K562 (cell line): ENCODE measurements at regions not wholly inside any gene's neighbourhood (a gene's known extent, or its start where the extent isn't known, plus 50 kb on each side); places are given as distances from the start of the nearest gene placed in this dataset.
"Not testable (repeated sequence)": the region's sequence is repeated elsewhere in the genome, so short reads cannot be mapped to it uniquely, and the experiment has no call there.

Source experiments
- CREB1 ChIP-seq, 2 experiments: sonication (generic) in 1 of 2; formaldehyde crosslinking in 1 of 2; IDR thresholded peaks; 2 replicates each; pipeline versions ENCODE4 v1.6.1 to v1.8.0; 2012 to 2022; ENCODE audit warnings: inconsistent platforms in 1 of 2, mild to moderate bottlenecking in 1 of 2, missing genetic modification reagents in 1 of 2, moderate library complexity in 1 of 2
- CTCF ChIP-seq, 3 experiments: IDR thresholded peaks in 2 of 3; conservative IDR thresholded peaks in 1 of 3; 2 replicates each; pipeline ENCODE4 v1.5.1; 2011 to 2012; ENCODE audit warnings: low read length in 3 of 3, mild to moderate bottlenecking in 3 of 3, control low read depth in 2 of 3, improper control_type of control experiment in 1 of 3, inconsistent platforms in 1 of 3, low read depth in 1 of 3, mixed read lengths in 1 of 3, moderate library complexity in 1 of 3; ENCODE audit not compliant: insufficient read depth in 2 of 3
- EZH2 ChIP-seq: IDR thresholded peaks from 2 replicates; pipeline ENCODE4 v1.6.1; 2012; ENCODE audit warnings: low read depth, mild to moderate bottlenecking, inconsistent platforms, low read length, borderline replicate concordance
- KLF16 ChIP-seq: IDR thresholded peaks from 2 replicates; pipeline ENCODE4 v1.6.1; 2016; ENCODE audit warnings: antibody characterized with exemption
- POLR2A ChIP-seq: fragments of 450-650 bp; conservative IDR thresholded peaks from 2 replicates; pipeline ENCODE4 v1.6.1; 2016
- POLR3A ChIP-seq: IDR thresholded peaks from 2 replicates; pipeline ENCODE4 v1.6.1; 2011; ENCODE audit warnings: borderline replicate concordance, mild to moderate bottlenecking, moderate library complexity; ENCODE audit not compliant: insufficient read length, insufficient read depth; ENCODE audit errors: extremely low read depth
- RCOR1 ChIP-seq, 2 experiments: IDR thresholded peaks; 2 replicates each; pipeline ENCODE4 v1.6.1; 2012; ENCODE audit warnings: low read depth in 2 of 2, low read length in 2 of 2, borderline replicate concordance in 1 of 2, improper control_type of control experiment in 1 of 2
- SIN3A ChIP-seq, 2 experiments: fragments of 150-350 bp in 1 of 2; IDR thresholded peaks; 2 replicates each; pipeline ENCODE4 v1.6.1; 2011 to 2016; ENCODE audit warnings: borderline replicate concordance in 2 of 2, low read depth in 2 of 2, low read length in 2 of 2, mild to moderate bottlenecking in 2 of 2, moderate library complexity in 2 of 2; ENCODE audit not compliant: control insufficient read depth in 1 of 2
- TARDBP ChIP-seq: fragments of 450-650 bp; IDR thresholded peaks from 2 replicates; pipeline ENCODE4 v1.6.1; 2016
- ZNF551 ChIP-seq: fragments of 250-450 bp; sonication (Bioruptor Pico); IDR thresholded peaks from 2 replicates; pipeline ENCODE4 v1.5.0; 2021; ENCODE audit warnings: mild to moderate bottlenecking, moderate library complexity

- not testable (repeated sequence) for TF ChIP-seq CREB1 (IDR thresholded peaks at IDR 0.05); CREB1 (CRISPR knock-in tag; IDR thresholded peaks at IDR 0.05); EZH2; POLR2A; CTCF (IDR thresholded peaks at IDR 0.05 in 2 of 3, conservative IDR thresholded peaks at IDR 0.05 in 1 of 3; ENCODE audit: insufficient read depth in 2 of 3, low read depth in 1 of 3, low read length in 3 of 3); KLF16; SIN3A (IDR thresholded peaks at IDR 0.05; ENCODE audit: borderline replicate concordance in 2 of 2, control insufficient read depth in 1 of 2, low read depth in 2 of 2, low read length in 2 of 2); RCOR1 (IDR thresholded peaks at IDR 0.05; ENCODE audit: borderline replicate concordance in 1 of 2, low read depth in 2 of 2, low read length in 2 of 2); POLR3A; TARDBP; ZNF551
These were observed 1223.4 kb upstream of the PCDH10 start for GRCh38 chr4:131925662-131926061.
